HG03060 (cell line): ENCODE measurements at regions not wholly inside any gene's neighbourhood (a gene's known extent, or its start where the extent isn't known, plus 50 kb on each side); places are given as distances from the start of the nearest gene placed in this dataset.
"Not testable (repeated sequence)": the region's sequence is repeated elsewhere in the genome, so short reads cannot be mapped to it uniquely, and the experiment has no call there.

Source experiments
- ATAC-seq: cut with Tn5 transposase; IDR thresholded peaks from one replicate; pipeline ENCODE4 v1.9.1; 2021; ENCODE audit warnings: low read depth, moderate number of reproducible peaks; ENCODE audit not compliant: unreplicated experiment

DNA sequence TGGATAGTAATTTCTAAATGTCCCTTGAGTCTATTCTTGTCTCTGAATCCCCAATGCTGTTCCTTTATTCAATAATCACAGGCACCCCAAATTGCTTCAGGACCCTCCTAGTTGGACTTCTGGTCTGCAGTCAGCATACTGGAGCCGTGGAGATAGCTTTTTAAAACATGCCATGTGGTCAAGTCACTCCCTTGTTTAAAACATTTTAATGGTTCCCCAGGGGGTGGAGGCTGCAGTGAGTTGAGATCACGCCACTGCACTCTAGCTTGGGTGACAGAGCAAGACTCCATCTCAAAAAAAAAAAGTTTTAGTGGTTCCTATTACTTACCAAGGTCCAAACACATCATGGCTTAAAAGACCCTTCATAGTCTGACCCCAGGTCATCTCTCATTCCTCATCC lies 220.3 kb downstream of the ADAMTS15 start:
- no peak for ATAC-seq

DNA sequence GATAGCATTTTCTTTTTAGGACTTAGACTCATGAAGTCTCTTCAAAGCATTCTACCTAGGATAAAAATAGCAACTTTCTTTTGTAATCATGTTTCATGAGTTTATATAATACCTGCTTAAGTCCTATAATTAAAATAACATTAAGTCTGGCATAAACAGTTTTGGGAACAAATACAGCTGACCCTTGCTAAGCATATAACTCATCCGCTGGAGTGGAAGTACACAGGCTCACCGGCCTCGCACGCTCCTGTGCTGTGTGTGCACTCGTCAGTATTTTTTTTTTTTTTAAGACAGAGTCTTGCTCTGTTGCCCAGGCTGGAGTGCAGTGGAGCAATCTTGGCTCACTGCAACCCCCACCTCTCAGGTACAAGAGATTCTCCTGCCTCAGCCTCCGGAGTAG lies 221.8 kb downstream of the ADAMTS15 start:
- no peak for ATAC-seq

DNA sequence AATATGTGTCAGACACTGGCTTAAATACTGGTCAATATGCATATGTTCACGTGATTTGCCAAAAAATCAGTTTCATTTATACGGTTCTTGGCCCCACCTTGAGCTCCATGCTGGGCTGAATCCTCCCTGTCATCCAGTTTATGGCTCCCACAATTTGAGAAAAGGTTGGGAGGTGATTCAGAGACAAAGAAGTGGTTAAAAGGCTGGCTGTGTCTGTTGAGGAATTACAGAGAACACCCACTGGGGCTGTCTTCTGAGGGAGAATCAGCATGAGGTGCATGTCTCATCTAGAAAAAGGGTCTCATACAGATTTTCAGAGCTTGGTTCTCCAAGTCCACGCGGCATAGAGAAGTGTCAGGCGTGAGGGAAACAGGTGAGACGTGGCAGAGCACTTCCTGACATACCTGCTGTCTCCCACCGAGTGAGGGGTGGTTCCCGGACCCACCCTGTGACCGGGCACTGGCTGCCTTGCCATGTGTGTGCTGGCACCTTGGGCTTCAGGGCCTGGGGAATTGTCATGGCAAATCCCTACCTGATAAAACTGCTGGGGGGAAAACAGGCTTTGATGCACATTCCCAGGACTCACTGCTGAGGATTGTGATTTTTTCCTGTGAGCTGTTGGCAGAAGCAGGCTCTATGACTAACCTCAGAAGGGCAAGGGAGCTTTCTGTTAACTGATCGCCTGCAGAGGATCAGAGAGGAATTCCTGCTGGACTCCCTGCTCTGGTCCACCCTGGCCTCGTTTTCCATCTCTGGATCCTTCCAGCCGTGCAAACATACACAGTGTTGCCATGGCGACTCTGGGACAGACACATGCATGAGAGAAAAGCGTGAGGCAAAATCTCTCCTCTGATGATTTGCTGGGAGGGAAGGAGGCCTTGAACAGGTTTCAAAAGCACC lies 223.6 kb downstream of the ADAMTS15 start:
- ATAC-seq: no peak

DNA sequence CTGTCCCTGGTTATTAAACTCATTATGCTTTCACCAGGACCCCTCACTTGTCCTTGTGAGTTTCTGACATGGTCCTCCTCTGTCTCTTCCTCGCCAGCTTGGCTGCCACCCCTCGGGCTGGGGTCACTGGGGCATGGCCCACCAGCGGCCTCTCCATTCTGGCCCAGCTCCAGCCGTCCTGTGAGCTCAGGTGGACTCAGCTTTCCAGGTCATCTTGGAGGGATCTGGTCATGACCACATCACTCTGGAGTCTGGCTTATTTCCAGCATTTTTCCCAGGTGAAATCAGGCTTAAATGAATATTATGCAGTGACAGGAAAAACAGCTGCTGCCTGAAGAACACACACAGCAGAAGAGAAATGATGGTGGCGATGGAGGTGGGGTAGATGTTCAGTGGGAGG lies 224.5 kb downstream of the ADAMTS15 start:
- ATAC-seq: no peak

DNA sequence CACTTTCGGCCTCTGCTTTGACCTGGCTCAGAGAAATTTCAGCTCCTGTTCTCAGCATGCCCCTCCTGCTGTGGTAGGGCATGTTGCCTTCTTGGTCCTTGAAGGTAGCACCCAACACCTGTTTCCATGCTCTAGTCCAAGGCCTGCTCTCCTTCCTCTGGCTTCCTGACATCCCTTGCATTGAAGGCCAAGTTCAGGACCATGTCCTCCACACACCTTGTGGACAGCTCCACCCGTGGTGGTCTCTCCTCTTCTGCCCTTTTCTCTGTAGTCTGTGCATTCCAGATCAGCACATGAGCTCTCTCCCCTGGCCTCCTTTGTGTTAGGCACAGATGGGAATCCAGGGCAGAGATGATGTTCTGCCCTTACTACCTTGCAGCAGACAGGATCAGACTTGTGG lies 225.3 kb downstream of the ADAMTS15 start:
- ATAC-seq: no peak

DNA sequence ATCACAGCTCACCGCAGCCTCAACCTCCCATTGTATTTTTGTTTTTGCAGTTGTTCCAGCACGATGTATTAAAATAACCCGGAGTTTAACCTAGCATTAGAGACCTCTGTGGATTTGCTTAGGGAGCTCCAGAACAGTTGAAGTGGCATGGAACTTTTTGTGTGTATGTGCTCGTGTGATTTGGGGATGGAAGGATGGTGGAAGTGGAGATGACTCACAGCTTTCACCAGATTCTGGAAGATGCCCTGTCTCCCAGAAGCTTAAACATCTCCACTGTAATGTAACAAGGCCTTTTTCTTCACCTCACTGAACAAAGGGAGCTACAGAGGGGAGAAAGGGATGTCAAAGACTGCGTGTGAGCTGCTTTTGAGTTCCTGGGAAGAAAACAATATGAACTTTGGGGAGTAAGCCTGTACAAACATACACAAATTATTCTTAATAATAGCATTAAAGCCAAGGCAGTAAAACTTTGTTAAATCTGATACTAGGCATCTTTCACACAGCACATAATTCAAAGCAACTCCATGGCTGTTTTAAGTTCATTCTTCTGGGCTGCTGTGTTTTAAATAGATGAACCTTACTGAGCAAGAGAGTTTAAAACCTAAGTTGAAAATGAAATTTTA lies 226.4 kb downstream of the ADAMTS15 start:
- ATAC-seq: no peak

DNA sequence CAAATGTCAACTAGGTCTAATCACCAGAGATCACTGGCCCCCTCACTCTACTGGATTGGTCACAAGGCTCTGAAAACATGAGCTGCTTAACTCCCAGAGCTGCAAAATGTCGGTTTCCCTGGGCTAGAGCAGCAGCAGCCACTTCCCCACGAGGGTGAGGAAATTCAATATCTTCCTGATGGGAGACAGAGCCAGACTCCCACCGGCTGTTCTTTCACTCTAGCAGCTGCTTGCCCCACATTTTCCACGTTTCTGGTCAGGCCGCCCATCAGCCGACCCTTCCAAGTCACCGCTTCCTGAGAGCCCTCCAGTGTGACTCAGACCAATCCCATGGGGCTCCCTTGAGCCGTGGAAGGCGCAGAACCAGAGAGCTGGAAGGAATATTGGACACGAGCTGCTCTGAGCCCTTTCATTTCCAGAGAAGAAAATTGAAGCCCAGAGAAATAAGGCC lies 227.0 kb downstream of the ADAMTS15 start:
- no peak for ATAC-seq

DNA sequence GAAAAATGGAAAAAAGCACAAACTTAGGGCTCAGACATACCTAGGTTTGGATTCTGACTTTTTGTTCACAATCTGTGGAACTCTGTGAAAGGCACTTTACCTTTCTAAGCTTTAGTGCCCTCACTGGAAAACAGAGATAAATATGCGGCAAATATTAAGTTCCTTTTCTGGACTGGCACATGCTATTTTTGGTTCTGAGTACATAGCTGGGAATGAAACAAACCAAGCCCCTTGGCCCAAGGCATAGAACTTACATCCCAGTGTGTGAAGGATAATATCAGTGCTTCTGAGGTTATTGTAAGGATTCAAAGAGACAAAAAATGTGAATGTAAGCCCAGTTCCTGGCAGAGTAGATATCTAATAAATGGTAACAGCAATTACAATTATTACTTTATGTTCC lies 227.5 kb downstream of the ADAMTS15 start:
- no peak for ATAC-seq

DNA sequence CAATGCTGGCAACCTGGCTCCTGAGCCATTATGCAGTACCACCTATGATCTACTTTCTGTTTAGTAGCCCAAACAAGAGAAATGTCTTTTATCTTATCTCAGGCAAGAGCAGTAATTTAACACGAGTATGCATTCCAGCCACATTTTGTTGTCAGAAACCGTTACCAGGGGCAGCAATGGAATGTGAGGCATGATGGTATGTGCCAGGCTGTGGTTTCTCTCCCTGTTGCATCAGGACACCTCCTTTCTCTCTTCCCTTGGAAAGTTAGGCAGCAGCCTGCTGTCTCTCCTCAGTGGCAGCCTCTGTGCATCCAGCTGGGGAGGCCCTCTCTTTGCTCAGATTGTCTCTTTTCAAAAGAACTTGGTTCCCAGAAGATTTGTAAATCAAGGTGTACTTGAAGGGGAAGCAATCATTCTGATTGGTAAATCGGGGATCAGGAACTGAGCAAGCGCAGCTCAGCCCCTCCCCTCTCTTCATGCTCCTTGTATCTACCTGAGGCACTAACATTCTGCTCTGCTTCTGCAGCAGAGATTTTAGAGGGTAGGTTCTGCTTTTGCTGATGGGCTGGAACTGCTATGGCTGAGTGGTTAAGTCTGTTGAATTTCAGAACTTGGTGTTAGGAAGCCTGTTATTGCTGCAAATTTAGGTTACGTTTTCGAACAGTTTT lies 229.2 kb downstream of the ADAMTS15 start:
- no peak for ATAC-seq

DNA sequence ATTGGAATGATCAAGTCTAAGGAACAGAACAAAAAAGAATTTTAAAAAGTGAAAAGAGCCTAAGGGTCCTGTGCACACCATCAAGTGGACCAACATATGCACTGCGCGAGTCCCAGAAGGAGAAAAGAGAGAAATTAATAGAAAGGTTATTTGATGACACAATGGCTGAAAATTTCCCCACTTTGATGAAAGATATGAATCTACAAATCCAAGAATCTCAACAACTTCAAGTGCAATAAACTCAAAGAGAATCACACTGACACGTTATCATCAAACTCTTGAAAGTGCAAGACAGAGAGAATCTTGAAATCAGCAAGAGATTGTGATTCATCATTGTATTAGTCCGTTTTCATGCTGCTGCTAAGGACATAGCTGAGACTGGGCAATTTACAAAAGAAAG lies 230.8 kb downstream of the ADAMTS15 start:
- no peak for ATAC-seq

DNA sequence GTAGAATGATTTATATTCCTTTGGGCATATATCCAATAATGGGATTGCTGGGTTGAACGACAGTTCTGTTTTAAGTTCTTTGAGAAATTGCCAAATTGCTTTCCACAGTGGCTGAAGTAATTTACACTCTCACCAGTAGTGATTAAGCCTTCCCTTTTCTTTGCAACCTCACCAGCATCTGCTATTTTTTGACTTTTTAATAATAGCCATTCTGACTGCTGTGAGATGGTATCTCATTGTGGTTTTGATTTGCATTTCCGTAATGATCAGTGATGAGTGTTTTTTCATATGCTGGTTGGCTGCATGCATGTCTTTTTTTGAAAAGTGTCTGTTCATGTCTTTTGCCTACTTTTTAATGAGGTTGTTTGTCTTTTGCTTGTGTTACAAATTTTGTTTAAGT lies 233.8 kb downstream of the SNX19 start:
- not testable (repeated sequence) for ATAC-seq

DNA sequence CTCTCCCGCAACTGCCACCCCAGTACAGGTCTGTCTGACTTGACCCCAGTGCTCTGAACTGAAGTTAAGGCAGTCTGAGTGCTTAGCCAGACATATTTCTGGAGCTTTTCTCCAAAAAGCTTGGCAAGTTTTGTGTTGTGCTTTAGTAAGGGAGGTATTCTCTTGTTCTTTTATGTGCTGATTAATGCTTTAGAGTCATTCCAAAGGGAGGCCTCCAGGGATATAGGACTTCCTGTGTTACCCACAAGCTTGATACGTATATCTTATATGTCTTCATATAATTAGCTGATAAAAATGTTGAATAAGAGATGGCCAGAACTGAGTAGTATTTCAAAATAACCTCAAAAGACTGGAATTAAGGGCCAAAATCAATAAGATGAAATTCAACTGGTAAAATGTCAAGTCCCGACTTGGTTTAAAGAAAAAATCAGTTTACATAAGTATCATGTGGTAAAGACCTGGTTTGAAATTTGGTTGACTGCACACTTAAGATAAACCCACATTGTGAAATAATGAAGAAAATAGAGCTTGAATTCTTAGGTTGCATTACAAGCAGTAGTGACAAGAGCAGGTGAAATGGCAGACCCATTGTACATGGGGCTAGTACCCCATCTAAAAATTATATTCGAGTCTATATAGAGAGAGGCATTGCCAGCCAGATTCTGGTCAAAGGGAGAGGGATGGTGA lies 226.9 kb downstream of the SNX19 start:
- no peak for ATAC-seq

DNA sequence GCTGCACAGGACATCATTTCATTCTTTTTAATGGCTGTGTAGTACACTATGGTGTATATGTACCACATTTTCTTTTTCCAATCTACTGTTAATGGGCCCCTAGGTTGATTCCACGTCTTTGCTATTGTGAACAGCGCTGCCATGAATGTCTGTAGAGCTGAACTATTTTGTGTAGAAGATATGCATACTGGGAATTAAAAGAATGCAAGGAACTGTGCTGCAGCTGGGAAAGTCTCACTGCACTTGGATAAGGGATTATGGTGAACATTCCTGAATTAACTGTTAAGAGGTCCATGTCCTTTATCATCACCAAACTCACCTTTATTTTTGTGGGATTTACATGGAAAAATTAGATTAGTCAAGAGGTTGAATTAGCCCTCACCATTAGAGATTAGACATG lies 224.7 kb downstream of the SNX19 start:
- no peak for ATAC-seq

DNA sequence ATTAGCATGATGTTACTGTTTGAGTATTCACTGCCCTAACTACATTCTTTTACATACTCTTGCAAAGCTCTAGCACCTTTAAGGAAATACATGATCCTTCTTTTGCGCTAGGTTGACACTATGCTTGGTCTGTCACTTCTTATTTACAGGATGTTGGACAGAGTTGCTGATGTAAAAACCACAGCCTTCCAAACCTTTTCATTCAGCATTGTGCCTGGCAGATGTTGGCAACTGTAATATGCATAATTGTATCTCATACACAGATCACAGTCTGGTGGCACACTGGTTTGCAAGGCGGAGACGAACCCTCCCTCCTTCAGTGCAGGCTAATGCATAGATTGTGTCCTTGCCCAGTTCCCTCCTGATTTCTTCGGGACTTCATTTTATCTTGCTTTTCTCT lies 224.1 kb downstream of the SNX19 start:
- ATAC-seq: no peak

DNA sequence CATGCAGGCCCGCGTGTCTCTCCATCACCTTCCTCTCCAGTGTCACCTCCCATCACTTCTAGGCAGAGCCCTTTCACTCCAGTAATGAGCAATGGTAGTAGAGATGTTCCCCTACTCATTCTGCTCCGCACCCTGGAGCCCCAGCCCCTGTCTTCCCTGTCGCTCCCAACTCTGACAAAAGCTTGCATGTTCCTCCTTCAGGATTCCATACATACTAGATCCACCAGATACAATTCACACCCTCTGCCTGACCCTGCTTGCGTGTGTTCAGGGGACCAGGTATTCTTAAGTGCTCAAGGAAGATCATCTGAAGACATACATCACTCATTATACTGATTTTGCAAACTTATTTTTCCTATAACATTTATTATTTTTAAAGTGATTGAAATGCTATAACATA lies 222.7 kb downstream of the SNX19 start:
- ATAC-seq: no peak

DNA sequence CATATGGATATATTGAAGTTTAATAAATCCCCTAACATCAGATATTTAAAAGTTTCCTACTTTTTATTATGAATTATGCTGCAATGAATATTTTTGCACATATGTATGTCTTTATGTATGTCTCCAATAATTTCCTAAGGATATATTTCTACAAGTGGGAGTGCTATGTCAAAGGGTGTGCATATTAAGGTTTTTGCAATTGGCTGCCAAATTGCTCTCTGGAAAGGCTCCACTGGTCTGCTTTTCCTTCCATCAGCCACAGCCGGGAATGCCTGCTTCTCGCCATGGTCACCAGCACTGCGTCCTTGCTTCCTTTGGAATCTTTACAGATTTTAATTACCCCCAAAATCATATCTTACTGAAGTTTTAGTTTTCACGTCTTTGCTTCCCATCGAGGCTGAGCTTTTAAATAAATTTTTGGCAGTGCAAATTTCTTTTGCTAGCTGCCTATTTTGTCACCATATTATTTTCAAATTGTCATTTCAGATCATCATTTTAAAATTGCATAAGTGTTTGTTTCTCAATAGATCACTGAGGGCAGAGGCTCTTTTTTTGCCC lies 221.7 kb downstream of the SNX19 start:
- ATAC-seq: no peak

DNA sequence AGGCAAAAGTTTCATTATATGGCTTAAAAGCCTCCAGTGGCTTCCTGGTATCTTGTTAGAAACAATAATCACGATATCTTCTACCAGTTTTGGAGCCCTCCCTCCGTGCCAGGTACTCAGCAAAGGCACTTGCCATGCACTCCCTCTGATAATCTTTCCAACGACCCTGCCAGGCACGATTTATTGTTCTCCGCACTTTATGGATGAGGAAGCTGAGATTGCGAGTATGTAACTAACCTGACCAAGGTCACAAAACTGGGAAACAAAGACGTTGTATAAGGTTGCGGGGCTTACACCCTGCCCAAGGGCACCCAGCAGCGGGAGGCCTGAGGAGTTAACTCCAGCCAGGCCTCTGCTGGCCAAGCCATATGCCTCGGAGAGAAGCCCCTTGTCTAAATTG lies 218.1 kb downstream of the SNX19 start:
- no peak for ATAC-seq

DNA sequence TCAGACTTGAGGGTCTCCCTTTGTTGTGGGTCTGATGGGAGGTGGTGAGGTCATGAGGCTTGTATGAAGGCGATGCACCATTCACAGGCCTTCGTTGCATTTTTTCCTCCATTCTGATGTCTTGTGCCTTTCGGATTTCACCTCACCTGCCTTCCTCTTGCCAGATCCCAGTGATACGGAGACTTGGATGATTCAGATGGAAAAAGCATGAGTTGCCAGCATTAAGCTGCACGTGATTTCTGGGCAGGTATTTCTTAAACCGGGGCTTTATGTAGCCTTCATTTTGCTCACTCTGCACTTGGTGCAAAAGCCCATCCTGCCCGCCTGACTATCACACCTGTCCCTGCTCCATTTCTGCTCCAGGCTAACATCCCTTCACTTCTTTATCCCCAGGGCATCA lies 216.7 kb downstream of the SNX19 start:
- ATAC-seq: no peak

DNA sequence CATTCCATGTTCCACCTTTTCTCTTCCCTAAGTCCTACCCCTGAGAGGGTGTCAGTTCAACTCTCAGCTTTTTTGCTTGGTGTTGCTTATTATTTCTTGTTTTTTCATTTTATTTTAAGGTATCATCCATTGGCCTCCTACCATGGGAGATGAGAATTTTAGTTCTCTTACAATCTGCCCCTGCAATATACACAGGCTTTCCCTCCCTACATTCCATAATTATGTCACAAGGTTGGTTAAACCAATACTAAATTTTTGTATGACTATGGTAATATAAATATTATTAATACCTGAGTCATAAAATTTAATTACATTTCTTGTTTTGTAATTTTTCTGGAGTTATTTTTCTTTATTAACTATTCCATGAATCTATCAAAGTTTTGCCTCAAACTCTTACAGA lies 216.2 kb downstream of the SNX19 start:
- ATAC-seq: no peak

DNA sequence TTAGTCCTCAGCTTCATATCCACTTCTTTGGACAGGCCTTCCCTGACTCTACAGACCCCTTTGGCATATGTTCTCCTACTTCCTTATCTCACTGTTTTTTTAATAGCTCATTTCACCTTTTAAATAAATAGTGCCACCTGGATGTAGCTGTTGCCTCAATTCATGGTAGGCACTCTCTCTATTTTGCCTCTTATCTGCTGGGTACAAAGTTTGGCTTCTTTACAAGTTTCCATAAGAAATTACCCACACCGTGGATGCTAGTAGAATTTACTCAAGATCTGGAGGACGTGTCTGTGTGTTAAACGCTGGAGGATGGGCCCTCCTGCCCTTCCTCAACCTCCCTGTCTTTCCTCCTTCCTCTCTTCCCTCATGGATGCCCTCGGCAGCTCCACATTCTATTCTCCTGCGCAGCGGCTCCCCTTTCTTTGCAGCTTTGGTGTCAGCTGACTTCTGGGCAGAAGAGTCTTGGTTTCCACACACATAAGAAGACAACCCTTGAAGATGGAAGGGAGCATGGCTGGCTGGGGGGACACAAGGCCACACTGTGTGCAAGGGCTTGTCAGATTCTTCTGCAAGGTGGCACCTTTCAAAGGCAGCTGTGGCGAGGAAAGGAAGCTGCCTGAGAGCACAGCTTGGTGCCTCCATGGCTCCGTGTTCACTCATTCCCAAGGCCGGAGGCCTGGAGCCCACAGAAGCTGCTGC lies 212.6 kb downstream of the SNX19 start:
- ATAC-seq: no peak
